Esophagus (tissue), 2 donors: ENCODE measurements at regions not wholly inside any gene's neighbourhood (a gene's known extent, or its start where the extent isn't known, plus 50 kb on each side); places are given as distances from the start of the nearest gene placed in this dataset.

Experiments used
- H3K27ac ChIP-seq, 2 donors: one replicate each; pipeline ENCODE4 v1.5.1; 2013; ENCODE audit warnings: low read depth in 2 of 2, mild to moderate bottlenecking in 2 of 2, inconsistent platforms in 1 of 2, low read length in 1 of 2, moderate library complexity in 1 of 2
- H3K27me3 ChIP-seq, 2 donors: one replicate each; pipeline ENCODE4 v1.6.1; 2013; ENCODE audit warnings: low read length in 2 of 2, control low read depth in 1 of 2, mild to moderate bottlenecking in 1 of 2; ENCODE audit not compliant: insufficient read depth in 2 of 2, control insufficient read depth in 1 of 2
- H3K36me3 ChIP-seq, 2 donors: one replicate each; pipeline ENCODE4 v1.6.1; 2013; ENCODE audit warnings: low read length in 1 of 2; ENCODE audit not compliant: control insufficient read depth in 2 of 2, insufficient read depth in 2 of 2
- H3K4me1 ChIP-seq, 2 donors: one replicate each; pipeline ENCODE4 v1.6.1; 2013; ENCODE audit warnings: low read length in 1 of 2; ENCODE audit not compliant: control insufficient read depth in 2 of 2, insufficient read depth in 2 of 2
- H3K4me3 ChIP-seq, 2 donors: one replicate each; pipeline ENCODE4 v1.5.1; 2013; ENCODE audit warnings: low read length in 2 of 2, mild to moderate bottlenecking in 2 of 2, low read depth in 1 of 2, moderate library complexity in 1 of 2
- H3K9me3 ChIP-seq, 2 donors: one replicate each; pipeline ENCODE4 v1.6.1; 2013; ENCODE audit warnings: mild to moderate bottlenecking in 2 of 2, low read depth in 1 of 2, low read length in 1 of 2, moderate library complexity in 1 of 2; ENCODE audit not compliant: control insufficient read depth in 2 of 2, insufficient read depth in 1 of 2
- WGBS, 2 donors: extraction: QIAGEN DNeasy Blood & Tissue Kit; methylation state at CpG; one replicate each; pipeline ENCODE4 v1.1.7; 2013; 5-methylcytosine and 5-hydroxymethylcytosine counted together
- donor health status: healthy with polysubstance abuse.
- donor health status: Bipolar disorder and iron deficiency.

DNA sequence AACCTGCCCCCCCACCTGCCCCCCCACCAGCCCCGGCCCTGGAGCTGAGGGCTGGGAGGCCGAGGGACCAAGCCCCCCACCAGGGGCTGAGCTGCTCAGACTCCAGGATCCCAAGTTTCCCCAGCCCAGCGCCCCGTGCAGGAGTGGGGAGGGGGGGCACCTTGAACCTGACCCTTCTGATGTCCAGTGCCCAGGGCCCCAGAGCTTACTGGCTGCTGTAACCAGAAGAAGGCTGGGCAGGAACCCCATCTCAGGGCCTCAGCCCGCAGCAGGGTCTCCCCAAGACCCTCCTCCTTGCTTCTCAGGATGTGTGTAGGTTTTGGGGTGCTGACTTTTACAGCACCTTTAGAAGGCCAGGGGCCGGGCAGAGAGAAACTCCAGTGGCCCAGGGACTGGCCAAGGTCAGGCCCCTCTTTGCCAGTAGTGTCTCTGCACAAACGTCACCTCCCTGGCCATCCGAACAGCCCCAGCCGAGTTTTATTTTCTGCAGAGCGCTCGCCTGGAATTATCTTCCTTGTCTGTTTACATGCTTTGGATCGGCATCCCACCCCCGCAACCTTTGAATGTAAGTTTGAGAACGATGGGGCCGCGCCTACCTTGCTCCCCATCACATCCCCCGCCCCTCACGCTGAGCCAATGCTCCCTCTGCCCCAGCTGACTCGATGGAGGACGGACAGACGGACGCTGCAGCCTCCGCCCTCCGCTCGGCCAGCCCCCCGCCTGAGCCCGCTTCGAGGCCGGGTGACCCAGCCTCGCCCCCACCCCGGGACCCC is 70.1 kb upstream of the CASZ1 start:
- H3K27me3 ChIP-seq, result no peaks in the 10 kb centered on the region
- peak overlapping the region; percentile 42 to 44 for H3K4me3 ChIP-seq
- H3K36me3 ChIP-seq, result no peaks in the 10 kb centered on the region
- WGBS, 2 donors, result 7 to 9% methylated on average over 27 to 31 of the region's 31 CpGs
- H3K27ac ChIP-seq, result no peak overlapping the region
- H3K4me1 ChIP-seq, result peaks cover 0 to 2% of the 10 kb centered on the region in 2 donors
- no peaks in the 10 kb centered on the region for H3K9me3 ChIP-seq

DNA sequence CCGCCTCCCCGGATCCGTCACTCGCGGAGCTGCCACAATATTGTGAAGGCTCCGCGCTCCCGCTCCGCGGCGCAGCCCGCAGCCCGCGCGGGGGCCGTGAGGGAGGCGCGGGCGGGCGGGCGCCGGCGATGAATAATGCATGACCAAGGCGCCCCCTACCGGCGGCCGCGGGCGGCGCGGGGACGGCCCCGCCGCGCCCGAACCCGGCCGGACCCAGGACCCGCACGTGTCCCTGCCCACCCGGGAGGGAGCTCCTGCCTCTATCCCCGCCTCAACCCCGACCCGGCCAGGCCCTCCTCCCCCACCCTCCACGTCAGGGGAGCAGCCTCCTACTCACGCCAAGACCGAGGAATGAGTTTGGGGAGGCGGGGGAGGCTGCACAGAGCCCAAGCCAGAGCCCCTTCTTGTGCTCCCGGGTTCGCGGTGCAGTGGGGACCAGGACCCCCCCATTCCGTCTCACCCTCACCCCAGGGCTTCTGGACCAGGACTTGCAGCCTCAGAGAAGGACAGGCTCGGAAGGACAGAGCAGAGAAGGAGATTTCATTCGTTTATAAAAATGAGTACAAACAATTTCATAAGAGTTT is 70.8 kb upstream of the CASZ1 start:
- H3K4me1 ChIP-seq, result peaks cover 0 to 2% of the 10 kb centered on the region in 2 donors
- H3K9me3 ChIP-seq, result no peaks in the 10 kb centered on the region
- H3K27me3 ChIP-seq, result no peaks in the 10 kb centered on the region
- 2% methylated on average over 44 to 54 of the region's 54 CpGs for WGBS, 2 donors
- H3K4me3 ChIP-seq, result peak overlapping the region; percentile 9 to 44
- H3K36me3 ChIP-seq, result no peaks in the 10 kb centered on the region
- no peak overlapping the region for H3K27ac ChIP-seq

GRCh38 chr1:10867914-10868598 is 71.6 kb upstream of the CASZ1 start:
- no peaks in the 10 kb centered on the region for H3K27me3 ChIP-seq
- H3K36me3 ChIP-seq, result no peaks in the 10 kb centered on the region
- 76 to 78% methylated on average over 17 of the region's 17 CpGs for WGBS, 2 donors
- H3K27ac ChIP-seq, result no peak overlapping the region
- no peak overlapping the region for H3K4me3 ChIP-seq
- peaks cover 0 to 2% of the 10 kb centered on the region in 2 donors for H3K4me1 ChIP-seq
- H3K9me3 ChIP-seq, result no peaks in the 10 kb centered on the region

DNA sequence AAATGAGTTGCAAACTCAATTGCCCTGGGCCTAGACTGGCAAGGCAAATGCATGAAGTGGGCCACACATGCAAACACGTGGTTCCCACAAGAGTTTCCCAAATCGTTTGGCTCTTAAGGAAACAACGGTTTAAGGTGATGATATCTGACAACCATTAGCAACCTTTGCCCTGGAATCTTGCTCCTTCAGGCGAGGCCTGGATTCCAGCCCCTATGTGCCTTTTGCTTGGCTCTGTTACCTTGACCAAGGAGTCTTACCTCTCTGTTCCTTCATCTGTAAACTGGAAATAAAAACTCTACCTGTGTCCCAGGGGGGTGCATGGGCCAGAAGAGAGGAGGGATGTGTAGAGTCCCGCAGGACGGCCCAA is 72.1 kb upstream of the CASZ1 start:
- H3K9me3 ChIP-seq, result no peaks in the 10 kb centered on the region
- no peaks in the 10 kb centered on the region for H3K27me3 ChIP-seq
- no peaks in the 10 kb centered on the region for H3K36me3 ChIP-seq
- H3K4me3 ChIP-seq, result no peak overlapping the region
- H3K27ac ChIP-seq, result no peak overlapping the region
- 68 to 74% methylated on average over 6 of the region's 6 CpGs for WGBS, 2 donors
- peaks cover 0 to 2% of the 10 kb centered on the region in 2 donors for H3K4me1 ChIP-seq

DNA sequence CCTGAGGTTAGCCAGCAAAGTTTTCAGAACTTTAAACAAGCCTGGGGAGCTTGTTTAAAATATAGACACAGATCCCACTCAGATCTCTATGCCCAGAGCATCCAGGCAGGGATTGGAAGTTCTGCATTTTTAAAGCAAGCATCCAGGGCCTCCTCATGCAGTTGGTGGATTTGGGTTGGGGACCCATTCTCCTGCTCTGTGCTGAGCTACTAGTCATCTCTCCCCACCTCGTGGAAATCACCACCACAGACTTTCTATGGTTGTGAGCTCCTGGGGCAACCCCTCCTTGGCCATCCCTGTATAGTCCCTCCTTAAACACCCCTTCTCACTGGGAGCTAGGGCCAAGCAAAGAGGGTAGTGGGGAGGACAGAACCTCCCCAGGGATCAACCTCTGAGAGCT is 73.5 kb upstream of the CASZ1 start:
- H3K36me3 ChIP-seq, result no peaks in the 10 kb centered on the region
- no peak overlapping the region for H3K4me3 ChIP-seq
- H3K27ac ChIP-seq, result no peak overlapping the region
- peaks cover 0 to 2% of the 10 kb centered on the region in 2 donors for H3K4me1 ChIP-seq
- H3K27me3 ChIP-seq, result no peaks in the 10 kb centered on the region
- 38 to 41% methylated on average over 1 of the region's 1 CpG for WGBS, 2 donors
- H3K9me3 ChIP-seq, result no peaks in the 10 kb centered on the region

DNA sequence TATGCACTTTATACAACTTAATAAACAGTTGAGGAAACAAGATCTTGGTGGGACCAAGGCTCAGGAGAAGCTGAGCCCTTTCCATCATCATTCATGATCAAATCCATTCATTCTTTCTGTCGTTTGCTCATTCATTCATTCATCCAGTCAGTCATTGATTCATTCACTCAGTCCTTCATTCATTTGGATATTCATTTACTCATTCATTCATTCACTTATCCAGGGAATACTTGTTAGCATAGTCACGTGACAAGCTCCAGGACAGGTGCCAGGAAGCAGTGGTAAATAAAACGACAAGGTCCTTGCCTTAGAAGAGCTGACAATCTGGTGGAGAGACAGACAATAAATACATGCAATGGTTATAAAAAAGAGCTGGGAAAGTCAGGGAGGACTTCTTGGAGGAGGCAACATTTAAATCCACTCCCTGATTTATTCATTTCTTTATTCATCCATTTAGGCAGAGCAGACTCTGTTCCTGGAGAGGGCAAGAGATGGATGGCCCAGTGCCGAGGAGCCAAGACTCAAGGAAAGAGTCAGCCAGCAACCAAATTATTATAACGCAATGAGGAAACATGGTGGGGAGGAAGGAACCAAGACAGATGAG is 74.1 kb upstream of the CASZ1 start:
- H3K4me1 ChIP-seq, result peaks cover 0 to 2% of the 10 kb centered on the region in 2 donors
- H3K36me3 ChIP-seq, result no peaks in the 10 kb centered on the region
- H3K27ac ChIP-seq, result no peak overlapping the region
- no peak overlapping the region for H3K4me3 ChIP-seq
- no peaks in the 10 kb centered on the region for H3K9me3 ChIP-seq
- 59% methylated on average over 5 of the region's 5 CpGs for WGBS, 2 donors
- no peaks in the 10 kb centered on the region for H3K27me3 ChIP-seq

- H3K9me3 ChIP-seq, result no peaks in the 10 kb centered on the region
- H3K4me1 ChIP-seq, result no peaks in the 10 kb centered on the region
- H3K27me3 ChIP-seq, result no peaks in the 10 kb centered on the region
- no peak overlapping the region for H3K4me3 ChIP-seq
- no peaks in the 10 kb centered on the region for H3K36me3 ChIP-seq
- WGBS, 2 donors, result 79 to 85% methylated on average over 6 of the region's 6 CpGs
- H3K27ac ChIP-seq, result no peak overlapping the region
These were observed 76.7 kb upstream of the CASZ1 start for GRCh38 chr1:10873189-10873588.

GRCh38 chr1:10874351-10874750 is 77.9 kb upstream of the CASZ1 start:
- H3K4me3 ChIP-seq, result no peak overlapping the region

GRCh38 chr1:10877894-10878293 is 81.4 kb upstream of the CASZ1 start:
- no peaks in the 10 kb centered on the region for H3K36me3 ChIP-seq

More at GRCh38 chr1:10874351-10874750, 77.9 kb upstream of the CASZ1 start:
- H3K27me3 ChIP-seq, result no peaks in the 10 kb centered on the region
- no peaks in the 10 kb centered on the region for H3K36me3 ChIP-seq
- H3K27ac ChIP-seq, result no peak overlapping the region
- H3K4me1 ChIP-seq, result no peaks in the 10 kb centered on the region
- 87 to 90% methylated on average over 5 of the region's 5 CpGs for WGBS, 2 donors
- no peaks in the 10 kb centered on the region for H3K9me3 ChIP-seq

More at GRCh38 chr1:10877894-10878293, 81.4 kb upstream of the CASZ1 start:
- no peaks in the 10 kb centered on the region for H3K4me1 ChIP-seq
- no peaks in the 10 kb centered on the region for H3K27me3 ChIP-seq
- no peaks in the 10 kb centered on the region for H3K9me3 ChIP-seq
- WGBS, 2 donors, result 79 to 86% methylated on average over 9 of the region's 9 CpGs
- no peak overlapping the region for H3K4me3 ChIP-seq
- H3K27ac ChIP-seq, result no peak overlapping the region
